ENCODE measurements at regions not wholly inside any gene's neighbourhood (a gene's known extent, or its start where the extent isn't known, plus 50 kb on each side); places are given as distances from the start of the nearest gene placed in this dataset.
A peak's percentile ranks its signal among the peaks of the same experiment; 100 is the strongest.

GRCh38 chr13:80033286-80033685 lies 307.6 kb downstream of the SPRY2 start:
- no peak for DNase-seq (ENCODE audit: low spot score)

- DNase-seq (ENCODE audit: low spot score): peak; percentile 5
These were observed 310.4 kb downstream of the SPRY2 start for GRCh38 chr13:80030491-80030890.

GRCh38 chr13:80029170-80029569 lies 311.8 kb downstream of the SPRY2 start:
- DNase-seq (ENCODE audit: low spot score): no peak

- DNase-seq (ENCODE audit: low spot score): no peak
These were observed 318.8 kb downstream of the SPRY2 start for GRCh38 chr13:80022146-80022545.

GRCh38 chr13:80012251-80012650 lies 328.7 kb downstream of the SPRY2 start:
- DNase-seq (ENCODE audit: low spot score): no peak

GRCh38 chr13:80011448-80012212 lies 329.3 kb downstream of the SPRY2 start:
- no peak for DNase-seq (ENCODE audit: low spot score)

- no peak for DNase-seq (ENCODE audit: low spot score)
These were observed 330.1 kb downstream of the SPRY2 start for GRCh38 chr13:80010846-80011245.

GRCh38 chr13:80010286-80010831 lies 330.6 kb downstream of the SPRY2 start:
- DNase-seq (ENCODE audit: low spot score): no peak

GRCh38 chr13:80009760-80010159 lies 331.2 kb downstream of the SPRY2 start:
- no peak for DNase-seq (ENCODE audit: low spot score)

- DNase-seq (ENCODE audit: low spot score): no peak
These were observed 334.0 kb downstream of the SPRY2 start for GRCh38 chr13:80006940-80007339.

- no peak for DNase-seq (ENCODE audit: low spot score)
These were observed 339.4 kb downstream of the SPRY2 start for GRCh38 chr13:80001510-80001842.

GRCh38 chr13:80000684-80001509 lies 340.0 kb downstream of the SPRY2 start:
- DNase-seq (ENCODE audit: low spot score): no peak

- DNase-seq (ENCODE audit: low spot score): no peak
These were observed 341.3 kb downstream of the SPRY2 start for GRCh38 chr13:79999601-80000000.

GRCh38 chr13:79998381-79998880 lies 342.5 kb downstream of the SPRY2 start:
- DNase-seq (ENCODE audit: low spot score): no peak

- no peak for DNase-seq (ENCODE audit: low spot score)
These were observed 343.7 kb downstream of the SPRY2 start for GRCh38 chr13:79997244-79997643.

- no peak for DNase-seq (ENCODE audit: low spot score)
These were observed 345.6 kb downstream of the SPRY2 start for GRCh38 chr13:79995334-79995733.

- no peak for DNase-seq (ENCODE audit: low spot score)
These were observed 348.8 kb downstream of the SPRY2 start for GRCh38 chr13:79992111-79992510.

- DNase-seq (ENCODE audit: low spot score): no peak
These were observed 350.9 kb downstream of the SPRY2 start for GRCh38 chr13:79990048-79990447.

GRCh38 chr13:79989217-79989661 lies 351.7 kb downstream of the SPRY2 start:
- no peak for DNase-seq (ENCODE audit: low spot score)

GRCh38 chr13:79988573-79988972 lies 352.4 kb downstream of the SPRY2 start:
- no peak for DNase-seq (ENCODE audit: low spot score)

GRCh38 chr13:79987761-79988160 lies 353.2 kb downstream of the SPRY2 start:
- no peak for DNase-seq (ENCODE audit: low spot score)

- DNase-seq (ENCODE audit: low spot score): no peak
These were observed 353.6 kb downstream of the SPRY2 start for GRCh38 chr13:79987323-79987722.

- no peak for DNase-seq (ENCODE audit: low spot score)
These were observed 354.0 kb downstream of the SPRY2 start for GRCh38 chr13:79986890-79987289.

Measured in NAMALWA (cell line).